Stomach (tissue), 4 donors: ENCODE measurements at regions not wholly inside any gene's neighbourhood (a gene's known extent, or its start where the extent isn't known, plus 50 kb on each side); places are given as distances from the start of the nearest gene placed in this dataset.

ENCODE experiments used
- POLR2A ChIP-seq, 4 donors: fragments of 450-650 bp; IDR thresholded peaks; one replicate each; pipeline ENCODE4 v1.6.1; 2016; ENCODE audit warnings: antibody characterized with exemption in 4 of 4, control low read depth in 2 of 4, mild to moderate bottlenecking in 1 of 4, moderate library complexity in 1 of 4
- TF ChIP-seq, protein P1 (sequence below), 7 experiments: fragments of 450-650 bp in 4 of 7; fragments of 200-600 bp in 3 of 7; sonication (generic) in 3 of 7; IDR thresholded peaks; one replicate each; pipeline ENCODE4 v1.5.1; 2016 to 2019; ENCODE audit warnings: antibody characterized with exemption in 7 of 7, control low read depth in 2 of 7, mild to moderate bottlenecking in 1 of 7

- TF ChIP-seq, protein P1, sequence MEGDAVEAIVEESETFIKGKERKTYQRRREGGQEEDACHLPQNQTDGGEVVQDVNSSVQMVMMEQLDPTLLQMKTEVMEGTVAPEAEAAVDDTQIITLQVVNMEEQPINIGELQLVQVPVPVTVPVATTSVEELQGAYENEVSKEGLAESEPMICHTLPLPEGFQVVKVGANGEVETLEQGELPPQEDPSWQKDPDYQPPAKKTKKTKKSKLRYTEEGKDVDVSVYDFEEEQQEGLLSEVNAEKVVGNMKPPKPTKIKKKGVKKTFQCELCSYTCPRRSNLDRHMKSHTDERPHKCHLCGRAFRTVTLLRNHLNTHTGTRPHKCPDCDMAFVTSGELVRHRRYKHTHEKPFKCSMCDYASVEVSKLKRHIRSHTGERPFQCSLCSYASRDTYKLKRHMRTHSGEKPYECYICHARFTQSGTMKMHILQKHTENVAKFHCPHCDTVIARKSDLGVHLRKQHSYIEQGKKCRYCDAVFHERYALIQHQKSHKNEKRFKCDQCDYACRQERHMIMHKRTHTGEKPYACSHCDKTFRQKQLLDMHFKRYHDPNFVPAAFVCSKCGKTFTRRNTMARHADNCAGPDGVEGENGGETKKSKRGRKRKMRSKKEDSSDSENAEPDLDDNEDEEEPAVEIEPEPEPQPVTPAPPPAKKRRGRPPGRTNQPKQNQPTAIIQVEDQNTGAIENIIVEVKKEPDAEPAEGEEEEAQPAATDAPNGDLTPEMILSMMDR (IDR thresholded peaks at IDR 0.05), result no peak
- TF ChIP-seq POLR2A (IDR thresholded peaks at IDR 0.05), result no peak
Observed at GRCh38 chr20:47859278-47859677, 74.0 kb upstream of the SULF2 start.
